IMR-90 (cell line): ENCODE measurements at regions not wholly inside any gene's neighbourhood (a gene's known extent, or its start where the extent isn't known, plus 50 kb on each side); places are given as distances from the start of the nearest gene placed in this dataset.

Source experiments
- CEBPB ChIP-seq: IDR thresholded peaks from 2 replicates; pipeline ENCODE4 v1.6.1; 2012; ENCODE audit warnings: low read depth, low read length, improper control_type of control experiment
- CTCF ChIP-seq: conservative IDR thresholded peaks from 2 replicates; pipeline ENCODE4 v1.5.1; 2012; ENCODE audit warnings: mild to moderate bottlenecking, low read depth, low read length, improper control_type of control experiment
- ELK1 ChIP-seq: fragments of 150-350 bp; IDR thresholded peaks from 2 replicates; pipeline ENCODE4 v1.6.1; 2016; ENCODE audit warnings: low read depth, mild to moderate bottlenecking, low read length, moderate library complexity, borderline replicate concordance
- FOS ChIP-seq: fragments of 150-350 bp; IDR thresholded peaks from 2 replicates; pipeline ENCODE4 v1.6.1; 2016; ENCODE audit warnings: low read depth, low read length
- MAFK ChIP-seq: IDR thresholded peaks from 2 replicates; pipeline ENCODE4 v1.6.1; 2012; ENCODE audit warnings: low read depth, low read length, improper control_type of control experiment
- MXI1 ChIP-seq: IDR thresholded peaks from 2 replicates; pipeline ENCODE4 v1.6.1; 2012; ENCODE audit warnings: low read depth, mild to moderate bottlenecking, low read length, moderate library complexity, borderline replicate concordance
- NFE2L2 ChIP-seq: fragments of 150-350 bp; IDR thresholded peaks from 2 replicates; pipeline ENCODE4 v1.6.1; 2016; ENCODE audit warnings: low read depth, mild to moderate bottlenecking, low read length
- POLR2A ChIP-seq: IDR thresholded peaks from 2 replicates; pipeline ENCODE4 v1.6.1; 2012; ENCODE audit warnings: mild to moderate bottlenecking, low read depth, low read length
- RCOR1 ChIP-seq: IDR thresholded peaks from 2 replicates; pipeline ENCODE4 v1.6.1; 2012; ENCODE audit warnings: mild to moderate bottlenecking, low read length, improper control_type of control experiment; ENCODE audit not compliant: insufficient replicate concordance
- RFX5 ChIP-seq: IDR thresholded peaks from 2 replicates; pipeline ENCODE4 v1.8.0; 2012; ENCODE audit warnings: low read depth, mild to moderate bottlenecking, low read length, moderate library complexity
- USF2 ChIP-seq: fragments of 150-350 bp; IDR thresholded peaks from 2 replicates; pipeline ENCODE4 v1.6.1; 2017; ENCODE audit warnings: mild to moderate bottlenecking, antibody characterized with exemption, low read length, low read depth

- TF ChIP-seq POLR2A (no peak), CTCF (no peak), NFE2L2 (no peak), MAFK (no peak), USF2 (no peak), RCOR1 (no peak), RFX5 (no peak), FOS (no peak), MXI1 (no peak), ELK1 (no peak), CEBPB (no peak)
Observed at GRCh38 chr21:22880573-22880972, 1882.4 kb downstream of the NCAM2 start.
